Omental fat pad (tissue), 3 donors: ENCODE measurements at regions not wholly inside any gene's neighbourhood (a gene's known extent, or its start where the extent isn't known, plus 50 kb on each side); places are given as distances from the start of the nearest gene placed in this dataset.

Source experiments
- ATAC-seq: fragments of 150-250 bp; one replicate; pipeline ENCODE4 v1.9.1; 2016; ENCODE audit warnings: mild to moderate bottlenecking, moderate library complexity; ENCODE audit not compliant: low FRiP score
- DNase-seq: peaks from one replicate; pipeline ENCODE4 v3.0.0-alpha.2; 2019; ENCODE audit warnings: low spot score
- TF ChIP-seq, protein P1 (sequence below), 3 donors: fragments of 450-650 bp; IDR thresholded peaks; one replicate each; pipeline ENCODE4 v1.5.1; 2016 to 2017; ENCODE audit warnings: antibody characterized with exemption in 3 of 3, mild to moderate bottlenecking in 3 of 3, moderate library complexity in 2 of 3

GRCh38 chr16:87125206-87126155 is 191.7 kb downstream of the C16orf95 start:
- DNase-seq (no peak), ATAC-seq (no peak)
- TF ChIP-seq, protein P1, sequence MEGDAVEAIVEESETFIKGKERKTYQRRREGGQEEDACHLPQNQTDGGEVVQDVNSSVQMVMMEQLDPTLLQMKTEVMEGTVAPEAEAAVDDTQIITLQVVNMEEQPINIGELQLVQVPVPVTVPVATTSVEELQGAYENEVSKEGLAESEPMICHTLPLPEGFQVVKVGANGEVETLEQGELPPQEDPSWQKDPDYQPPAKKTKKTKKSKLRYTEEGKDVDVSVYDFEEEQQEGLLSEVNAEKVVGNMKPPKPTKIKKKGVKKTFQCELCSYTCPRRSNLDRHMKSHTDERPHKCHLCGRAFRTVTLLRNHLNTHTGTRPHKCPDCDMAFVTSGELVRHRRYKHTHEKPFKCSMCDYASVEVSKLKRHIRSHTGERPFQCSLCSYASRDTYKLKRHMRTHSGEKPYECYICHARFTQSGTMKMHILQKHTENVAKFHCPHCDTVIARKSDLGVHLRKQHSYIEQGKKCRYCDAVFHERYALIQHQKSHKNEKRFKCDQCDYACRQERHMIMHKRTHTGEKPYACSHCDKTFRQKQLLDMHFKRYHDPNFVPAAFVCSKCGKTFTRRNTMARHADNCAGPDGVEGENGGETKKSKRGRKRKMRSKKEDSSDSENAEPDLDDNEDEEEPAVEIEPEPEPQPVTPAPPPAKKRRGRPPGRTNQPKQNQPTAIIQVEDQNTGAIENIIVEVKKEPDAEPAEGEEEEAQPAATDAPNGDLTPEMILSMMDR (IDR thresholded peaks at IDR 0.05) = no peak

DNA sequence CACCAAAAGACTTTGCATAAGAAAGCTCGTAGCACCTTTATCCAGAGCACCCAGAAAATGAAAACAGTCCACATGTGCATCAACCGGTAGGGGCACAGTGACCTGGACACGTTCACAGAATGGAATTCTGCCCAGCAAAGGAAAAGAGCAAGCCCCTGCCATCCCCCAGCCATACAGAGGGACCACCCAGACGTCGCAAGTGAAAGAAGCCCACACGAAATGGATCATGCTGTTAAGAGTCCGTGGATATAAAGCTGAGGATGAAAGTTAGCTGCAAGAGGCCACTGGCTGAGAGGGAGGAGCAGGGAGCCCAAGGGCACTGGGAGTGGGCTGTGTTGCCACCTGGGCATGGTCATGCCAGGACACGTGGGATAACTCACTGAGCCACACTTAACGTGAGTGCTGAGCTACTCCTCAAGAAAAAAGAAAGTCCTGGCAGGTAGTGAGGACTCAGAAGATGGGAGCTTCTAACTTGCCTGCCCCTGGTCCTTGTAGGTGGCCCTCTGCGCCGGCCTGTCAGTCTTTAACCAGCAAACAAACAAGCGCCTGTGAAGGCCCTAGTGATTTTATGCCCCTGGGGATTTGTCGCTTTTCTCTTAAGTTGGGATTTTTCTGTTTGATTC is 190.7 kb downstream of the C16orf95 start:
- DNase-seq = no peak
- ATAC-seq = no peak
- TF ChIP-seq, protein P1 (IDR thresholded peaks at IDR 0.05) = no peak

- TF ChIP-seq, protein P1 (IDR thresholded peaks at IDR 0.05) = no peak
- DNase-seq = no peak
- no peak for ATAC-seq
These were observed 190.0 kb downstream of the C16orf95 start for GRCh38 chr16:87127061-87127765.

DNA sequence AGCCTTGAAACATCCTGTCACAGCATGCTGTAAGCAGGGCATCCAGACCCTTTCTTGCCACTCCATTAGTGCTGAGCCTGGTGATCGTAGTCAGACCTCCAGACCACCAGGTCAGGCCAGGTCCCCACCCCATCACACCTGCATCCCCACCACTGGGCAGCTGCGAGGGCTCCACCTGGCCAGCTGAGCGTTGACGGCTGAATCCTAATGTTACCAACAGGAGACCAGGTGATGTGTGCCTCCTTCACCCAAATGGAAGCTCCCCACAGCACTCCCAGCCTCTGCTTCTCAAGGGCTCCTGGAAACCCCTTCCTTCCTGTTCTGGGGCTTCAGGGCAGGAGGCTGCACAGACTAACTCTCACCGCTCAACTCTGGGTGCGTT is 189.4 kb downstream of the C16orf95 start:
- DNase-seq = no peak
- ATAC-seq = no peak
- TF ChIP-seq, protein P1 (IDR thresholded peaks at IDR 0.05) = no peak

DNA sequence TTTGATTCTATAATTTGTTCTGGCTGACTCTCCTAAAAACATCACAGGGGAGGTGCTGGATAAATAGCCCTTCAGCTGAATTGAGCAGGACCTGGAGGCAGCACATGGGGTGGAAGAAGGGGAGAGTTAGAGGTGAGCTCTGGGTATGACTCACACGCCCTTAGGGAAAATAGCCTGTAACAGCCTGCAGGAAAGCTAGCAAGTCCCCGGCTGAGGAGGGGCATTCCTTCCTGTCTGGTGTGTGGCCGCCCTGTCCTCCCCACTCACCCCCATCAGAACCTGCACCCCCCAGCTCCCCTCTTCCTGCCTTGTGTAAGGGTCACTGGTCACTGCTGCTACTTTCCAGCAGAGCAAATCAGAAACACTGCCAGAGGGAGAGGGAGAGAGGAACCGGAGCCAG is 187.4 kb downstream of the C16orf95 start:
- no peak for ATAC-seq
- no peak for DNase-seq

More for the DNA sequence above, 187.4 kb downstream of the C16orf95 start:
- TF ChIP-seq, protein P1 (IDR thresholded peaks at IDR 0.05) = no peak
